Mesendoderm (in vitro differentiated cells): ENCODE measurements at regions not wholly inside any gene's neighbourhood (a gene's known extent, or its start where the extent isn't known, plus 50 kb on each side); places are given as distances from the start of the nearest gene placed in this dataset.
"Not testable (repeated sequence)": the region's sequence is repeated elsewhere in the genome, so short reads cannot be mapped to it uniquely, and the experiment has no call there.

Experiments used
- DNase-seq: peaks from one replicate; pipeline ENCODE4 v3.0.0; 2013
- H2AK5ac ChIP-seq: 2 replicates; pipeline ENCODE4 v1.6.1; 2013; ENCODE audit warnings: low read length, inconsistent platforms
- H2BK120ac ChIP-seq: 2 replicates; pipeline ENCODE4 v1.6.1; 2013; ENCODE audit warnings: low read depth, mild to moderate bottlenecking, low read length, moderate library complexity, mixed read lengths
- H2BK15ac ChIP-seq: replicated peaks from 2 replicates; pipeline ENCODE4 v1.6.1; 2013; ENCODE audit warnings: low read depth, mild to moderate bottlenecking, moderate library complexity
- H2BK5ac ChIP-seq: 2 replicates; pipeline ENCODE4 v1.6.1; 2013; ENCODE audit warnings: low read length, inconsistent platforms
- H3K18ac ChIP-seq: 2 replicates; pipeline ENCODE4 v1.6.1; 2013; ENCODE audit warnings: mild to moderate bottlenecking, low read length, mixed read lengths
- H3K23ac ChIP-seq: one replicate; pipeline ENCODE4 v1.6.1; 2013; ENCODE audit warnings: low read length
- H3K27ac ChIP-seq: 2 replicates; pipeline ENCODE4 v1.5.1; 2013; ENCODE audit warnings: low read depth, mild to moderate bottlenecking, inconsistent platforms, low read length, moderate library complexity
- H3K27me3 ChIP-seq: 2 replicates; pipeline ENCODE4 v1.6.1; 2013; ENCODE audit warnings: low read length, control low read depth, mild to moderate bottlenecking, inconsistent platforms; ENCODE audit not compliant: insufficient read depth, poor library complexity
- H3K36me3 ChIP-seq: 2 replicates; pipeline ENCODE4 v1.6.1; 2013; ENCODE audit warnings: low read length, inconsistent platforms; ENCODE audit not compliant: control insufficient read depth, insufficient read depth
- H3K4ac ChIP-seq: one replicate; pipeline ENCODE4 v1.6.1; 2013; ENCODE audit warnings: low read depth, mild to moderate bottlenecking, low read length, moderate library complexity
- H3K4me1 ChIP-seq: 2 replicates; pipeline ENCODE4 v1.6.1; 2013; ENCODE audit warnings: low read depth, low read length, inconsistent platforms; ENCODE audit not compliant: control insufficient read depth
- H3K4me2 ChIP-seq: 2 replicates; pipeline ENCODE4 v1.6.1; 2013; ENCODE audit warnings: low read length
- H3K4me3 ChIP-seq: 2 replicates; pipeline ENCODE4 v1.5.1; 2013; ENCODE audit warnings: mild to moderate bottlenecking, low read length
- H3K56ac ChIP-seq: one replicate; pipeline ENCODE4 v1.6.1; 2013; ENCODE audit warnings: low read length
- H3K79me1 ChIP-seq: 2 replicates; pipeline ENCODE4 v1.6.1; 2013; ENCODE audit warnings: low read length, inconsistent platforms
- H3K79me2 ChIP-seq: 2 replicates; pipeline ENCODE4 v1.6.1; 2013; ENCODE audit warnings: mild to moderate bottlenecking, low read length; ENCODE audit not compliant: control insufficient read depth, insufficient read depth
- H3K9ac ChIP-seq: 2 replicates; pipeline ENCODE4 v1.6.1; 2013; ENCODE audit warnings: low read length, inconsistent platforms
- H4K5ac ChIP-seq: one replicate; pipeline ENCODE4 v1.6.1; 2013; ENCODE audit warnings: low read length
- H4K8ac ChIP-seq: one replicate; pipeline ENCODE4 v1.6.1; 2013; ENCODE audit warnings: low read depth, mild to moderate bottlenecking, control low read depth, low read length, moderate library complexity
- WGBS: extraction: QIAGEN DNeasy Blood & Tissue Kit; methylation state at CpG from one replicate; pipeline ENCODE4 v1.1.7; 2013; ENCODE audit warnings: low lambda C conversion rate, missing lambda C conversion rate; ENCODE audit not compliant: insufficient coverage; ENCODE audit errors: extremely low coverage; 5-methylcytosine and 5-hydroxymethylcytosine counted together

DNA sequence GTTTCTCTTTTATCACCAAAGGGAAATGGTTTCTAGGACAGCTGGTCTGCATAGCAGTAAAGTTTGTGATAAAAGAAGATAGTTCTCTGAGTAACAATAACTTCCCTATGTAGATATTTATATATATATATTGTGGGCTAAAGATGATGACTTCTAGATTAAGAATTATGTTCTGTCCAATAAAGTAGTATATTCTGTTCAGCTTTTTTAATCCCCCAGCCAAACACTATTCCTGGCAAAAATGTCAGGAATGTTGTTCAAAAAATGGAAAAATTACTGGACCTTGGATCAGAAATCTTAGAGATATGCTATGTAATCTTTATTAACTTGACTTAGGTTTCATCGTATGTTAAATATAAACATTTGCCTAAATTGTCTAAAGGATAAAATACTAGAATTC is 136.3 kb upstream of the GNAI1 start:
- WGBS = no CpG with 5 or more reads among the region's 1 CpG

DNA sequence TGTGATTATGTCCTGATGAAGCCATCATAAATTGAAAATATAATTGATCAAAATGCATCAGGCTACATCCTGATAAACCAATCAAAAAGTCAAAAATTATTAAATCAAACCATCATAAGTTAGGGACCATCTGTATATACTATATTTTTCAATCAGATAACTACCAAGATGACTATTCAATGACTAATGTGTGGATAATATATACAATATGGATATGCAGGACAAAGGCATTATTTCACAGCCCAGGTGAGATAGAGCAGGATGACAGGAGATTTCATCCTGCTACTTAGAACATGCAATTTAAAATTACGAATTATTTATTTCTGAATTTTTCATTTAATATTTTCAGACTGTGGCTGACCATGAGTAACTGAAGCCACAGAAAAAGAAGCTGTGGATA is 137.3 kb upstream of the GNAI1 start:
- no peak overlapping the region for H2BK120ac ChIP-seq
- WGBS = no CpG with 5 or more reads among the region's 1 CpG
- H4K5ac ChIP-seq = no peak overlapping the region
- no peaks in the 10 kb centered on the region for H3K79me2 ChIP-seq
- H3K27me3 ChIP-seq = no peaks in the 10 kb centered on the region
- H3K4me1 ChIP-seq = no peaks in the 10 kb centered on the region
- H3K18ac ChIP-seq = no peak overlapping the region
- H3K56ac ChIP-seq = no peak overlapping the region
- no peak overlapping the region for H3K27ac ChIP-seq
- DNase-seq = no peak
- no peaks in the 10 kb centered on the region for H3K79me1 ChIP-seq
- H3K9ac ChIP-seq = no peak overlapping the region
- H2BK5ac ChIP-seq = no peak overlapping the region
- H3K4ac ChIP-seq = no peak overlapping the region
- H3K4me3 ChIP-seq = no peak overlapping the region
- no peak overlapping the region for H3K23ac ChIP-seq
- H3K4me2 ChIP-seq = no peak overlapping the region
- no peak overlapping the region for H2AK5ac ChIP-seq
- H2BK15ac ChIP-seq = no peak overlapping the region
- H3K36me3 ChIP-seq = no peaks in the 10 kb centered on the region
- H4K8ac ChIP-seq = no peak overlapping the region

More for the DNA sequence above, 136.3 kb upstream of the GNAI1 start:
- H4K8ac ChIP-seq = no peak overlapping the region
- no peak overlapping the region for H3K18ac ChIP-seq
- no peaks in the 10 kb centered on the region for H3K79me2 ChIP-seq
- no peak overlapping the region for H3K4ac ChIP-seq
- H3K4me2 ChIP-seq = no peak overlapping the region
- no peak overlapping the region for H4K5ac ChIP-seq
- H3K36me3 ChIP-seq = no peaks in the 10 kb centered on the region
- no peak overlapping the region for H3K56ac ChIP-seq
- no peak overlapping the region for H3K23ac ChIP-seq
- H3K4me1 ChIP-seq = no peaks in the 10 kb centered on the region
- H2BK15ac ChIP-seq = no peak overlapping the region
- H3K27ac ChIP-seq = no peak overlapping the region
- H2AK5ac ChIP-seq = no peak overlapping the region
- no peak overlapping the region for H2BK120ac ChIP-seq
- DNase-seq = no peak
- no peak overlapping the region for H2BK5ac ChIP-seq
- H3K4me3 ChIP-seq = no peak overlapping the region
- H3K79me1 ChIP-seq = no peaks in the 10 kb centered on the region
- H3K9ac ChIP-seq = no peak overlapping the region
- no peaks in the 10 kb centered on the region for H3K27me3 ChIP-seq

DNA sequence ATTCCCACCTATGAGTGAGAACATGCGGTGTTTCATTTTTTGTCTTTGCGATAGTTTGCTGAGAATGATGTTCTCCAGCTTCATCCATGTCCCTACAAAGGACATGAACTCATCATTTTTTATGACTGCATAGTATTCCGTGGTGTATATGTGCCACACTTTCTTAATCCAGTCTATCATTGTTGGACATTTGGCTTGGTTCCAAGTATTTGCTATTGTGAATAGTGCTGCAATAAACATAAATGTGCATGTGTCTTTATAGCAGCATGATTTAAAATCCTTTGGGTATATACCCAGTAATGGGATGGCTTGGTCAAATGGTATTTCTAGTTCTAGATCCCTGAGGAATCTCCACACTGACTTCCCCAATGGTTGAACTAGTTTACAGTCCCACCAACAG is 138.9 kb upstream of the GNAI1 start:
- H3K36me3 ChIP-seq, H3K27me3 ChIP-seq, H3K23ac ChIP-seq, H3K79me2 ChIP-seq, H3K79me1 ChIP-seq, H2BK5ac ChIP-seq, H3K4me2 ChIP-seq, H3K4me1 ChIP-seq, H2BK120ac ChIP-seq, H3K4me3 ChIP-seq, H2AK5ac ChIP-seq, H3K56ac ChIP-seq, H3K18ac ChIP-seq, H3K27ac ChIP-seq, DNase-seq, H4K8ac ChIP-seq, H4K5ac ChIP-seq, H3K4ac ChIP-seq, H3K9ac ChIP-seq, H2BK15ac ChIP-seq: not testable (repeated sequence)
- WGBS = no CpG with 5 or more reads among the region's 3 CpGs

DNA sequence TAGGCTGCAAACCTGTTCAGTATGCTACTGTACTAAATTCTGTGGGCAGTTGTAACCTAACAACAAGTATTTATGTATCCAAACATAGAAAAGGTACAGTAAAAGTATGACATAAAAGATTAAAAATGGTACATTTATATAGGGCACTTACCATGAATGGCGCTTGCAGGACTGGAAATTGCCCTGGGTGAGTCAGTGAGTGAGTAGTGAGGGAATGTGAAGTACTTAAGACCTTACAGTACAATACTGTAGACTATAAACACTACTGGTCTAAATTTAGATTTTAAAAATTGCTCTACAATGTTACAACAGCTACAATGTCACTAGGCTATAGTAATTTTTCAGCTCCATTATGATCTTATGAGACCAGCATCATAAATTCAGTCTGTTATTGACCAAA is 146.0 kb upstream of the GNAI1 start:
- Histone ChIP-seq H3K56ac (no peak overlapping the region), H4K5ac (no peak overlapping the region), H3K27ac (no peak overlapping the region), H3K79me2 (no peaks in the 10 kb centered on the region), H3K36me3 (no peaks in the 10 kb centered on the region), H3K79me1 (no peaks in the 10 kb centered on the region), H3K9ac (no peak overlapping the region), H3K23ac (no peak overlapping the region), H3K4me3 (no peak overlapping the region), H3K4ac (no peak overlapping the region), H2BK5ac (no peak overlapping the region), H2BK120ac (no peak overlapping the region), H2BK15ac (no peak overlapping the region), H4K8ac (no peak overlapping the region), H3K4me2 (no peak overlapping the region), H3K27me3 (no peaks in the 10 kb centered on the region), H3K18ac (no peak overlapping the region), H3K4me1 (no peaks in the 10 kb centered on the region), H2AK5ac (no peak overlapping the region)
- no CpG with 5 or more reads among the region's 1 CpG for WGBS
- no peak for DNase-seq

DNA sequence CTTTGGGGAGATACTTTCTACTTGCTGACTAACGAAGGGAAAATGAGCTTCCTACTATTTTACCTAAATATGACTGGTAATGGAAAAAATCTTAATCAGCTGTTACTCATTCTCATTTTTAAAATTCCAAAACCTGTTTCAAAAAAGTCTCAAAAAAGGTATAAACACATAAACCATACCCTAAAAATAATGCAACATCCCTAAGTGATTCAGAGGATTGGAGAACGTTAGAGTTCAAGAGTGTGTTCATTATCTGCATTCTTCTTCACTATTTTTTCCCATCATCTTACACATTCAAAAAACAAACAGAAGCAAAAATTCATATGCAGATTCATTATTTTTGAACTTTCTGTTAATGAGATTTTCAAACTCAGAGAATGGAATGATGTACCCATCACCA is 150.4 kb upstream of the GNAI1 start:
- Histone ChIP-seq H3K18ac (no peak overlapping the region), H3K9ac (no peak overlapping the region), H3K4me1 (no peaks in the 10 kb centered on the region), H2BK15ac (no peak overlapping the region), H3K4me3 (no peak overlapping the region), H4K5ac (no peak overlapping the region), H2BK5ac (no peak overlapping the region), H3K79me1 (no peaks in the 10 kb centered on the region), H3K4ac (no peak overlapping the region), H2AK5ac (no peak overlapping the region), H3K27me3 (no peaks in the 10 kb centered on the region), H2BK120ac (no peak overlapping the region), H3K56ac (no peak overlapping the region), H3K36me3 (no peaks in the 10 kb centered on the region), H3K27ac (no peak overlapping the region), H3K4me2 (no peak overlapping the region), H4K8ac (no peak overlapping the region), H3K23ac (no peak overlapping the region), H3K79me2 (no peaks in the 10 kb centered on the region)
- WGBS = no CpG with 5 or more reads among the region's 2 CpGs
- DNase-seq = no peak

DNA sequence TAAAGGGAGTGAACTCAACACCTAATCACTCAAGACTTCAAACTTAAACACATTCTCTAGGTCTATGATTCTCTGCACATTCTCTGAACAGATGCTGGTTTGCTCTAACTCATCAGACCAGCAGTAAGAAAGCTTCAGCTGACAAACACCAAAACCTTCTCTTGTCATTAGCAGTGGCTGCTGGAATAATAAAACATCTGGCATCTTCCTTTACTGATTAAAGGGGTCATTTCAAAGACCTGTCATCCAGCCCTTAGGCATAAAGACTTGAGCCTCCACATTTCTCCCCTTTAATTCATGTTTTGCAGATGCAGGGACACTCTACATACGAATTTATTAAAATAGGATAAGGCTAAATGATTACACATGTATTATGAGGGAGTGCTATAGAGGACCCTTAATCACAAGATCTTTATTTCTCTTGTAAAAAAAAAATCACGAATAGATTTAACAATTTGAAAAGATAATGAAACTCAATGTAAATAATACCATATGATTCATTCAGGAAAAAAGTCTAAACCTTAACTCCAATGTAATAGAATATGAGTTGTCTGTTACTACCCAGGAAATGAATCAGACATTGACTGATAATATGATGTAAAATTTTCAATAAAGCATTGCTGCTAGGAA is 152.4 kb upstream of the GNAI1 start:
- Histone ChIP-seq H3K27me3 (no peaks in the 10 kb centered on the region), H3K56ac (no peak overlapping the region), H3K79me2 (no peaks in the 10 kb centered on the region), H2BK5ac (no peak overlapping the region), H3K4me3 (no peak overlapping the region), H3K9ac (no peak overlapping the region), H3K23ac (no peak overlapping the region), H2BK120ac (no peak overlapping the region), H4K8ac (no peak overlapping the region), H4K5ac (no peak overlapping the region), H3K18ac (no peak overlapping the region), H3K4me2 (no peak overlapping the region), H3K27ac (no peak overlapping the region), H3K79me1 (no peaks in the 10 kb centered on the region), H3K36me3 (no peaks in the 10 kb centered on the region), H2AK5ac (no peak overlapping the region), H3K4ac (no peak overlapping the region), H3K4me1 (no peaks in the 10 kb centered on the region), H2BK15ac (no peak overlapping the region)
- WGBS = no CpG with 5 or more reads among the region's 2 CpGs
- no peak for DNase-seq
